ENCODE measurements at regions not wholly inside any gene's neighbourhood (a gene's known extent, or its start where the extent isn't known, plus 50 kb on each side); places are given as distances from the start of the nearest gene placed in this dataset.

GRCh38 chr7:68456469-68456868 is 1141.8 kb upstream of the AUTS2 start:
- Histone ChIP-seq H3K9me3 (ENCODE audit: insufficient read depth, low read length, severe bottlenecking) (peaks cover 3% of the 10 kb centered on the region), H3K27ac (ENCODE audit: low read length) (no peak overlapping the region), H2AFZ (ENCODE audit: low read depth, low read length) (no peak overlapping the region), H3K36me3 (ENCODE audit: insufficient read depth, low read length) (no peaks in the 10 kb centered on the region), H3K79me2 (ENCODE audit: insufficient read depth, low read length) (no peaks in the 10 kb centered on the region), H3K27me3 (ENCODE audit: insufficient read depth, low read length, poor library complexity) (no peaks in the 10 kb centered on the region), H3K4me3 (ENCODE audit: low read depth in 1 of 2, low read length in 2 of 2) (no peak overlapping the region), H3K4me1 (ENCODE audit: insufficient read depth, low read length) (no peaks in the 10 kb centered on the region), H3K9ac (ENCODE audit: low read depth, low read length) (no peak overlapping the region), H4K20me1 (ENCODE audit: insufficient read depth, low read length) (no peaks in the 10 kb centered on the region), H3K4me2 (ENCODE audit: insufficient read depth, low read length) (no peak overlapping the region)
- no peak for TF ChIP-seq CTCF (IDR thresholded peaks at IDR 0.05; ENCODE audit: borderline replicate concordance, extremely low read depth, low read length, poor library complexity, severe bottlenecking)
- no peak for TF ChIP-seq EZH2 (IDR thresholded peaks at IDR 0.05; ENCODE audit: borderline replicate concordance, low read depth, low read length, severe bottlenecking)
- DNase-seq = no peak
- ATAC-seq (ENCODE audit: insufficient read depth, low read depth) = no peak

- H3K27me3 ChIP-seq (ENCODE audit: insufficient read depth, low read length, poor library complexity) = no peaks in the 10 kb centered on the region
- H3K4me1 ChIP-seq (ENCODE audit: insufficient read depth, low read length) = no peaks in the 10 kb centered on the region
These were observed 1140.8 kb upstream of the AUTS2 start for GRCh38 chr7:68457481-68457880.

GRCh38 chr7:68458010-68458908 is 1140.0 kb upstream of the AUTS2 start:
- Histone ChIP-seq H4K20me1 (ENCODE audit: insufficient read depth, low read length) (no peaks in the 10 kb centered on the region), H3K27ac (ENCODE audit: low read length) (no peak overlapping the region), H3K36me3 (ENCODE audit: insufficient read depth, low read length) (no peaks in the 10 kb centered on the region), H2AFZ (ENCODE audit: low read depth, low read length) (no peak overlapping the region), H3K4me3 (ENCODE audit: low read depth in 1 of 2, low read length in 2 of 2) (no peak overlapping the region), H3K4me1 (ENCODE audit: insufficient read depth, low read length) (no peaks in the 10 kb centered on the region), H3K79me2 (ENCODE audit: insufficient read depth, low read length) (no peaks in the 10 kb centered on the region), H3K4me2 (ENCODE audit: insufficient read depth, low read length) (no peak overlapping the region), H3K9ac (ENCODE audit: low read depth, low read length) (no peak overlapping the region), H3K9me3 (ENCODE audit: insufficient read depth, low read length, severe bottlenecking) (no peaks in the 10 kb centered on the region), H3K27me3 (ENCODE audit: insufficient read depth, low read length, poor library complexity) (no peaks in the 10 kb centered on the region)
- no peak for DNase-seq
- ATAC-seq (ENCODE audit: insufficient read depth, low read depth) = no peak
- TF ChIP-seq CTCF (IDR thresholded peaks at IDR 0.05; ENCODE audit: borderline replicate concordance, extremely low read depth, low read length, poor library complexity, severe bottlenecking) (no peak), EZH2 (IDR thresholded peaks at IDR 0.05; ENCODE audit: borderline replicate concordance, low read depth, low read length, severe bottlenecking) (no peak)

More at GRCh38 chr7:68457481-68457880, 1140.8 kb upstream of the AUTS2 start:
- H3K9me3 ChIP-seq (ENCODE audit: insufficient read depth, low read length, severe bottlenecking) = peaks cover 3% of the 10 kb centered on the region
- H3K4me3 ChIP-seq (ENCODE audit: low read depth in 1 of 2, low read length in 2 of 2) = no peak overlapping the region
- no peaks in the 10 kb centered on the region for H4K20me1 ChIP-seq (ENCODE audit: insufficient read depth, low read length)
- no peaks in the 10 kb centered on the region for H3K79me2 ChIP-seq (ENCODE audit: insufficient read depth, low read length)
- no peak for TF ChIP-seq CTCF (IDR thresholded peaks at IDR 0.05; ENCODE audit: borderline replicate concordance, extremely low read depth, low read length, poor library complexity, severe bottlenecking)
- no peak for TF ChIP-seq EZH2 (IDR thresholded peaks at IDR 0.05; ENCODE audit: borderline replicate concordance, low read depth, low read length, severe bottlenecking)
- no peak overlapping the region for H3K27ac ChIP-seq (ENCODE audit: low read length)
- no peak overlapping the region for H3K4me2 ChIP-seq (ENCODE audit: insufficient read depth, low read length)
- no peak overlapping the region for H3K9ac ChIP-seq (ENCODE audit: low read depth, low read length)
- no peak for ATAC-seq (ENCODE audit: insufficient read depth, low read depth)
- DNase-seq = no peak
- H3K36me3 ChIP-seq (ENCODE audit: insufficient read depth, low read length) = no peaks in the 10 kb centered on the region
- H2AFZ ChIP-seq (ENCODE audit: low read depth, low read length) = no peak overlapping the region

Measured in DND-41 (cell line).